Ishikawa (cell line): ENCODE measurements at regions not wholly inside any gene's neighbourhood (a gene's known extent, or its start where the extent isn't known, plus 50 kb on each side); places are given as distances from the start of the nearest gene placed in this dataset.

Source experiments
- CEBPB ChIP-seq: IDR thresholded peaks from 2 replicates; pipeline ENCODE4 v1.6.1; 2012
- EGR1 ChIP-seq: IDR thresholded peaks from 2 replicates; pipeline ENCODE4 v1.6.1; 2012
- EP300 ChIP-seq: IDR thresholded peaks from 2 replicates; pipeline ENCODE4 v1.6.1; 2012; ENCODE audit warnings: borderline replicate concordance
- FOXM1 ChIP-seq: IDR thresholded peaks from 2 replicates; pipeline ENCODE4 v1.6.1; 2012; ENCODE audit warnings: low read depth, borderline replicate concordance
- NFIC ChIP-seq: IDR thresholded peaks from 2 replicates; pipeline ENCODE4 v1.6.1; 2012
- RAD21 ChIP-seq: IDR thresholded peaks from 2 replicates; pipeline ENCODE4 v1.6.1; 2012; ENCODE audit warnings: low read depth
- REST ChIP-seq: IDR thresholded peaks from 2 replicates; pipeline ENCODE4 v1.6.1; 2012; ENCODE audit warnings: low read depth, mild to moderate bottlenecking
- YY1 ChIP-seq: IDR thresholded peaks from 2 replicates; pipeline ENCODE4 v1.6.1; 2012; ENCODE audit warnings: low read depth
- ZBTB7A ChIP-seq: IDR thresholded peaks from 2 replicates; pipeline ENCODE4 v1.6.1; 2012; ENCODE audit warnings: low read depth

GRCh38 chr17:69972251-69972650, 102.8 kb upstream of the KCNJ16 start:
- no peak for TF ChIP-seq YY1
- TF ChIP-seq RAD21, result no peak
- no peak for TF ChIP-seq FOXM1
- no peak for TF ChIP-seq REST
- no peak for TF ChIP-seq EP300
- no peak for TF ChIP-seq CEBPB
- no peak for TF ChIP-seq EGR1
- TF ChIP-seq NFIC, result no peak
- TF ChIP-seq ZBTB7A, result no peak
